Chondrocyte (in vitro differentiated cells): ENCODE measurements at regions not wholly inside any gene's neighbourhood (a gene's known extent, or its start where the extent isn't known, plus 50 kb on each side); places are given as distances from the start of the nearest gene placed in this dataset.

Experiments
- DNase-seq: peaks from one replicate; pipeline ENCODE4 v3.0.0; 2021; ENCODE audit warnings: mixed read lengths, low spot score
- H3K27ac Mint-ChIP-seq: one replicate; pipeline ENCODE4 v1.8.0; 2021; ENCODE audit warnings: mild to moderate bottlenecking, moderate library complexity, mixed read lengths; ENCODE audit not compliant: unreplicated experiment
- H3K27me3 Mint-ChIP-seq: 2 replicates; pipeline ENCODE4 v1.8.0; 2021; ENCODE audit warnings: low read depth, mixed read lengths
- H3K36me3 Mint-ChIP-seq: 2 replicates; pipeline ENCODE4 v1.8.0; 2021; ENCODE audit warnings: low read depth, mixed read lengths
- H3K4me1 Mint-ChIP-seq: 2 replicates; pipeline ENCODE4 v1.8.0; 2021; ENCODE audit warnings: low read depth, mild to moderate bottlenecking, mixed read lengths
- H3K4me3 Mint-ChIP-seq: one replicate; pipeline ENCODE4 v1.8.0; 2021; ENCODE audit warnings: mild to moderate bottlenecking, moderate library complexity, mixed read lengths; ENCODE audit not compliant: unreplicated experiment
- H3K9me3 Mint-ChIP-seq: 2 replicates; pipeline ENCODE4 v1.8.0; 2021; ENCODE audit warnings: low read depth, mixed read lengths
- TF ChIP-seq, protein P1 (sequence below): fragments of 200-600 bp; sonication (generic); IDR thresholded peaks from 2 replicates; pipeline ENCODE4 v1.5.0; 2021; ENCODE audit warnings: antibody characterized with exemption, mild to moderate bottlenecking, moderate library complexity

DNA sequence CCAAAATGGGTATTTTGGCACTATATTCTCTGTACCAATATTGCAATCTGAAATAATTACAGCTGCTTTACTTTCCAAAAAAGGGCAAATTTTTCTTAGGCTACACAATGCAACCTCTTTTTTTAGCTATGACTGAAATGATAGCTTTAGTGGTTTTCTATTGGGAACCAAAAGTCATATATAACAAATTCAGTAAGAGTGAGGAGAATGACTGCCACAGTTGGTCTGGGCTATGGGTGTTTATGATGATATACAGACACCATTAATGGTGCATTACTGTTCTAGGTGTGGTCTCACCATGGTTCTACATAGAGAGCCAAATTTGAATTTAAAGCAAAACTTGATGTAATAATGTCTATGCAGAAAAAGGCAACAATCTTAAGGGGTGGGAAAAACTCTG lies 72.3 kb upstream of the PTBP2 start:
- TF ChIP-seq, protein P1, sequence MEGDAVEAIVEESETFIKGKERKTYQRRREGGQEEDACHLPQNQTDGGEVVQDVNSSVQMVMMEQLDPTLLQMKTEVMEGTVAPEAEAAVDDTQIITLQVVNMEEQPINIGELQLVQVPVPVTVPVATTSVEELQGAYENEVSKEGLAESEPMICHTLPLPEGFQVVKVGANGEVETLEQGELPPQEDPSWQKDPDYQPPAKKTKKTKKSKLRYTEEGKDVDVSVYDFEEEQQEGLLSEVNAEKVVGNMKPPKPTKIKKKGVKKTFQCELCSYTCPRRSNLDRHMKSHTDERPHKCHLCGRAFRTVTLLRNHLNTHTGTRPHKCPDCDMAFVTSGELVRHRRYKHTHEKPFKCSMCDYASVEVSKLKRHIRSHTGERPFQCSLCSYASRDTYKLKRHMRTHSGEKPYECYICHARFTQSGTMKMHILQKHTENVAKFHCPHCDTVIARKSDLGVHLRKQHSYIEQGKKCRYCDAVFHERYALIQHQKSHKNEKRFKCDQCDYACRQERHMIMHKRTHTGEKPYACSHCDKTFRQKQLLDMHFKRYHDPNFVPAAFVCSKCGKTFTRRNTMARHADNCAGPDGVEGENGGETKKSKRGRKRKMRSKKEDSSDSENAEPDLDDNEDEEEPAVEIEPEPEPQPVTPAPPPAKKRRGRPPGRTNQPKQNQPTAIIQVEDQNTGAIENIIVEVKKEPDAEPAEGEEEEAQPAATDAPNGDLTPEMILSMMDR = no peak
- Mint-ChIP-seq H3K4me1 (no peaks in the 10 kb centered on the region), H3K4me3 (no peak overlapping the region)

GRCh38 chr1:96651517-96651916 lies 70.1 kb upstream of the PTBP2 start:
- no peak for DNase-seq
- no peak overlapping the region for H3K27ac Mint-ChIP-seq
- H3K4me1 Mint-ChIP-seq = no peaks in the 10 kb centered on the region
- no peak overlapping the region for H3K4me3 Mint-ChIP-seq
- peaks cover 14% of the 10 kb centered on the region for H3K27me3 Mint-ChIP-seq
- H3K36me3 Mint-ChIP-seq = peaks cover 4% of the 10 kb centered on the region
- TF ChIP-seq, protein P1 = no peak
- peaks cover 15% of the 10 kb centered on the region for H3K9me3 Mint-ChIP-seq

More for the DNA sequence above, 72.3 kb upstream of the PTBP2 start:
- H3K27ac Mint-ChIP-seq = no peak overlapping the region
- peaks cover 1% of the 10 kb centered on the region for H3K36me3 Mint-ChIP-seq
- no peak for DNase-seq
- peaks cover 10% of the 10 kb centered on the region for H3K9me3 Mint-ChIP-seq
- H3K27me3 Mint-ChIP-seq = peaks cover 12% of the 10 kb centered on the region

GRCh38 chr1:96660051-96660450 lies 61.5 kb upstream of the PTBP2 start:
- Mint-ChIP-seq H3K4me1 (no peaks in the 10 kb centered on the region), H3K9me3 (peaks cover 30% of the 10 kb centered on the region), H3K27ac (no peak overlapping the region), H3K4me3 (no peak overlapping the region), H3K27me3 (no peaks in the 10 kb centered on the region), H3K36me3 (peaks cover 2% of the 10 kb centered on the region)
- no peak for DNase-seq
- TF ChIP-seq, protein P1 = no peak

DNA sequence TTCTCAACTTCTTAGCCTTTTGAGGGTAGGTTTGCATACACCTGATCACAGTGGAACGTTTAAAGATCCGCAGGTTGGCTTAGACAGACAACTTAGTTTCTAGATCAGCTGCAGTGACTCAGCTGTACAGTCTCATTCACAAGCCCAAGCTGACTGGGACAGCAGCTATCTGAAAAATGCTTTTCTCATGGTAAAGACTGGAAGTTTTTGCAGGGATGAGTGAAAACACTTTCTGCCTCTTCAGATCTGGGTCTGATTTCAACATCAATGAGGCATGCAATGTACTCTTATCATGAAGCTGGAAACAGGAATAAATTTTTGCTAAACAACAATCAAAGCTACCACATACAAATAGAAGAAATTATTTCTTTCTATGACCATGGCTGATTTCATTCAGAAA lies 61.1 kb upstream of the PTBP2 start:
- H3K4me1 Mint-ChIP-seq = no peaks in the 10 kb centered on the region
- H3K27ac Mint-ChIP-seq = no peak overlapping the region
- TF ChIP-seq, protein P1 = no peak
- peaks cover 28% of the 10 kb centered on the region for H3K9me3 Mint-ChIP-seq
- no peaks in the 10 kb centered on the region for H3K27me3 Mint-ChIP-seq
- H3K4me3 Mint-ChIP-seq = no peak overlapping the region
- no peak for DNase-seq
- peaks cover under 1% of the 10 kb centered on the region for H3K36me3 Mint-ChIP-seq
